ENCODE measurements at regions not wholly inside any gene's neighbourhood (a gene's known extent, or its start where the extent isn't known, plus 50 kb on each side); places are given as distances from the start of the nearest gene placed in this dataset.

GRCh38 chr11:70619591-70619990 is 221.3 kb downstream of the CTTN start:
- TF ChIP-seq CTCF (IDR thresholded peaks at IDR 0.05) (no peak), POLR2AphosphoS5 (IDR thresholded peaks at IDR 0.05; ENCODE audit: low read depth, low read length) (no peak), MXI1 (IDR thresholded peaks at IDR 0.05; ENCODE audit: low read depth, low read length) (no peak), JUND (IDR thresholded peaks at IDR 0.05) (no peak), FOXM1 (IDR thresholded peaks at IDR 0.05; ENCODE audit: low read depth) (no peak), REST (IDR thresholded peaks at IDR 0.05; ENCODE audit: low read depth, low read length) (no peak), ZBTB33 (IDR thresholded peaks at IDR 0.05; ENCODE audit: borderline replicate concordance, low read depth) (no peak), RAD21 (IDR thresholded peaks at IDR 0.05; ENCODE audit: low read length) (no peak), RCOR1 (IDR thresholded peaks at IDR 0.05; ENCODE audit: low read length) (no peak), FOXJ3 (CRISPR knock-in tag; IDR thresholded peaks at IDR 0.05) (no peak), EZH2phosphoT487 (IDR thresholded peaks at IDR 0.05; ENCODE audit: borderline replicate concordance, low read depth) (no peak)

All from SK-N-SH (cell line).